ENCODE measurements at regions not wholly inside any gene's neighbourhood (a gene's known extent, or its start where the extent isn't known, plus 50 kb on each side); places are given as distances from the start of the nearest gene placed in this dataset.

DNA sequence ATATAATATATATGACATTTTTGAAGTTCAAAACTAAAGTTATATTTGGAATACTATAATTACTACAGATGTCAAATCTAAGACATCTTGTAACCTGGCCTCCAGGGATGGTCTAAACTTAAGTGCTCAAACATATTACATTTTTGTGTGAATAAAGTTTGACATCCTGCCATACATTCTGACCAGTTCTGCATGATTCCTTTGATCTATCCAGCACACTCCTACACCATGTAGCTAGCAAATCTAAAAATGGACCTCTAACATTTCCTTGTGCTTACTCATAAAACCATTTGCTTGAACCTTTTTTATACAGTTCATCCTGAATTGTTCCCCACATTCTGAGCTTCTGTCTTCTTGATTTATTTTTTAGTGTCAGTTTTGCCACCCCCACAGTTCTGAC, 294.3 kb upstream of the ZNF804A start:
- TF ChIP-seq, protein P1, sequence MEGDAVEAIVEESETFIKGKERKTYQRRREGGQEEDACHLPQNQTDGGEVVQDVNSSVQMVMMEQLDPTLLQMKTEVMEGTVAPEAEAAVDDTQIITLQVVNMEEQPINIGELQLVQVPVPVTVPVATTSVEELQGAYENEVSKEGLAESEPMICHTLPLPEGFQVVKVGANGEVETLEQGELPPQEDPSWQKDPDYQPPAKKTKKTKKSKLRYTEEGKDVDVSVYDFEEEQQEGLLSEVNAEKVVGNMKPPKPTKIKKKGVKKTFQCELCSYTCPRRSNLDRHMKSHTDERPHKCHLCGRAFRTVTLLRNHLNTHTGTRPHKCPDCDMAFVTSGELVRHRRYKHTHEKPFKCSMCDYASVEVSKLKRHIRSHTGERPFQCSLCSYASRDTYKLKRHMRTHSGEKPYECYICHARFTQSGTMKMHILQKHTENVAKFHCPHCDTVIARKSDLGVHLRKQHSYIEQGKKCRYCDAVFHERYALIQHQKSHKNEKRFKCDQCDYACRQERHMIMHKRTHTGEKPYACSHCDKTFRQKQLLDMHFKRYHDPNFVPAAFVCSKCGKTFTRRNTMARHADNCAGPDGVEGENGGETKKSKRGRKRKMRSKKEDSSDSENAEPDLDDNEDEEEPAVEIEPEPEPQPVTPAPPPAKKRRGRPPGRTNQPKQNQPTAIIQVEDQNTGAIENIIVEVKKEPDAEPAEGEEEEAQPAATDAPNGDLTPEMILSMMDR (IDR thresholded peaks at IDR 0.05; ENCODE audit: extremely low read depth in 1 of 2, insufficient read depth in 1 of 2, low read depth in 1 of 2, low read length in 2 of 2): no peak
- no peak for TF ChIP-seq EZH2 (IDR thresholded peaks at IDR 0.05; ENCODE audit: borderline replicate concordance, low read depth, low read length, severe bottlenecking)

Data from endothelial cell of umbilical vein (primary cell).